Cardiac muscle cell (in vitro differentiated cells and primary cell): ENCODE measurements at regions not wholly inside any gene's neighbourhood (a gene's known extent, or its start where the extent isn't known, plus 50 kb on each side); places are given as distances from the start of the nearest gene placed in this dataset.

ENCODE experiments used
- DNase-seq, 2 donors: peaks; one replicate each; pipeline versions ENCODE4 v3.0.0 to v3.0.0-alpha.2; 2010 to 2017; ENCODE audit warnings: low read depth in 1 of 2, low spot score in 1 of 2
- H3K27ac ChIP-seq: fragments of 200-600 bp; sonication (generic); 2 replicates; pipeline ENCODE4 v1.5.1; 2016
- H3K27me3 ChIP-seq: fragments of 200-600 bp; sonication (generic); 2 replicates; pipeline ENCODE4 v1.6.0; 2016; ENCODE audit warnings: control low read depth
- H3K36me3 ChIP-seq: fragments of 200-600 bp; sonication (generic); 2 replicates; pipeline ENCODE4 v1.5.1; 2016; ENCODE audit warnings: control low read depth
- H3K4me1 ChIP-seq: fragments of 200-600 bp; sonication (generic); 2 replicates; pipeline ENCODE4 v1.8.1; 2017; ENCODE audit warnings: low read depth, mild to moderate bottlenecking, mixed run types
- H3K4me3 ChIP-seq: fragments of 200-600 bp; sonication (generic); 2 replicates; pipeline ENCODE4 v1.5.1; 2016; ENCODE audit warnings: mild to moderate bottlenecking
- H3K9me3 ChIP-seq: fragments of 200-600 bp; sonication (generic); 2 replicates; pipeline ENCODE4 v1.5.1; 2017; ENCODE audit warnings: low read depth, mild to moderate bottlenecking, control low read depth
- CTCF ChIP-seq: IDR thresholded peaks from 2 replicates; pipeline ENCODE4 v1.5.1; 2012; ENCODE audit warnings: low read depth, mild to moderate bottlenecking, low read length

GRCh38 chr2:30385327-30385726 lies 61.7 kb upstream of the LCLAT1 start:
- no peak for TF ChIP-seq CTCF
- Histone ChIP-seq H3K4me1 (peaks cover 2% of the 10 kb centered on the region), H3K27ac (no peak overlapping the region), H3K9me3 (no peaks in the 10 kb centered on the region), H3K27me3 (no peaks in the 10 kb centered on the region), H3K4me3 (no peak overlapping the region), H3K36me3 (no peaks in the 10 kb centered on the region)
- DNase-seq: peak; percentile 62 to 83

- H3K4me3 ChIP-seq: no peak overlapping the region
- DNase-seq: no peak
- no peak for TF ChIP-seq CTCF
- no peaks in the 10 kb centered on the region for H3K27me3 ChIP-seq
- no peaks in the 10 kb centered on the region for H3K9me3 ChIP-seq
- peaks cover 22% of the 10 kb centered on the region for H3K4me1 ChIP-seq
- no peak overlapping the region for H3K27ac ChIP-seq
- H3K36me3 ChIP-seq: no peaks in the 10 kb centered on the region
These were observed 54.9 kb upstream of the LCLAT1 start for GRCh38 chr2:30392097-30392496.

GRCh38 chr2:30393510-30393909 lies 53.5 kb upstream of the LCLAT1 start:
- no peaks in the 10 kb centered on the region for H3K27me3 ChIP-seq
- no peaks in the 10 kb centered on the region for H3K36me3 ChIP-seq
- H3K27ac ChIP-seq: no peak overlapping the region
- H3K4me1 ChIP-seq: peaks cover 22% of the 10 kb centered on the region
- no peak overlapping the region for H3K4me3 ChIP-seq
- no peak for TF ChIP-seq CTCF
- no peak for DNase-seq
- no peaks in the 10 kb centered on the region for H3K9me3 ChIP-seq

- Histone ChIP-seq H3K27me3 (no peaks in the 10 kb centered on the region), H3K9me3 (no peaks in the 10 kb centered on the region), H3K4me1 (peaks cover 22% of the 10 kb centered on the region), H3K27ac (no peak overlapping the region), H3K36me3 (no peaks in the 10 kb centered on the region), H3K4me3 (no peak overlapping the region)
- TF ChIP-seq CTCF: no peak
- DNase-seq: no peak
These were observed 53.0 kb upstream of the LCLAT1 start for GRCh38 chr2:30394096-30394495.

GRCh38 chr2:30396436-30397232 lies 50.4 kb upstream of the LCLAT1 start:
- Histone ChIP-seq H3K4me1 (peaks cover 23% of the 10 kb centered on the region), H3K27ac (peak overlapping the region; percentile 32), H3K4me3 (no peak overlapping the region), H3K27me3 (no peaks in the 10 kb centered on the region), H3K36me3 (no peaks in the 10 kb centered on the region), H3K9me3 (no peaks in the 10 kb centered on the region)
- DNase-seq: no peak
- no peak for TF ChIP-seq CTCF
